GM19023 (cell line): ENCODE measurements at regions not wholly inside any gene's neighbourhood (a gene's known extent, or its start where the extent isn't known, plus 50 kb on each side); places are given as distances from the start of the nearest gene placed in this dataset.

Experiments
- ATAC-seq: cut with Tn5 transposase; IDR thresholded peaks from one replicate; pipeline ENCODE4 v1.9.1; 2021; ENCODE audit warnings: mild to moderate bottlenecking, moderate library complexity; ENCODE audit not compliant: unreplicated experiment

DNA sequence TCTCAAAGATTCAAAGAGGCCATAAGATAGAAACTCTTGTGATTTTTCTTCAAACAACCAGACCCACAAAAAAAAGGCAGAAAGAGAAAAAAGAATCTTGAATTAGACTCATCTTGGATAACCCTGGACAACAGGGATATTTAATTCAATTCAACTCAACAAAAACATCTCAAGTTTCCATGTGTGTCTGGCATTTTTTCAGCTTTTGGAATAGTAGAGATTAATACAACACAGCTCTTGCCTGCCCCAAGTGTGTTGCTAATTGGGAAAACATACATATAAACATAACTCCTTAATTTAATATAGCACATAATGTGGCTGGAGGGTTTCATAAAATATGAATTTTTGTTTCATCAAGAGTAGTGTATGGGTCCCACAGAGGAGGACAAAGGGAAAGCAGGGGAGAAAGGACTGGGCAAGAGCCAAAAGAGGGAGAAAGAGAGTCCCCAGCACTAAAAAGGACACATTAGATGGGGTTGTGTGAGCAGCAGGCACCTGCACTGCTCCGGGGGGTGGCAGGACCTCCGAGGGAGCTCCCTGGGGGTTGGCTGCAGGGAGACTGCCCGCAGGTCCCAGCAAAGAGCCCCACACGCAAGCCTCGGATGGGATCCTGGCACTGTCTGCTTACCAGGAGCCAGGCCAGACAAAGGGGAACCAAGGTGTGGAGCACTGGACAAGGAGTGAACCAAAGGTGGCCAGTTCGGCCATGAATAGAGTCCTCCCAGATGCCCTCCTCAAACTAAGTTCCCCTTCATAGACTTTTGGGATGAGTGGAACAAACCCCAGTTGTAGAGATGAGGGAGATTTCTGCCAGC, 65.6 kb upstream of the TMEM72 start:
- ATAC-seq, result no peak

DNA sequence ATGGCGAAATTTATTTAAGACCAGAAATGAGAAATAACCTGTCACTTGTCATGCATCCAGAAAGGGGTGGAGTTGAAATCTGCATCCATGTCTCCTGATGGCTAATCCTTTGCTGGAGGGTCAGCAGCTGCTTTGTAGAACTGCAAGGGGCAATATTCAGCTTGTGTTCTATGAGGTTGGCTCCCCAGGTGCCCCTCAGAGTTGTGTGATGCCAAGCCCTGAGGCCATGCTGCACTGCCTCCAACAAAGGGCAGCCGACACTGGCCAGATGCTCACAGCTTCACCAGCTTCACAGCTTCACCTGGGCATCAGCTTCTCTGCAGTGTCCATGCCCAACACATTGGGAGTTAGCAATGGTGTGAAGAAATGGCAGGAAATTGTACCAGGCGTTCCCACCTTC, 64.0 kb upstream of the TMEM72 start:
- no peak for ATAC-seq

DNA sequence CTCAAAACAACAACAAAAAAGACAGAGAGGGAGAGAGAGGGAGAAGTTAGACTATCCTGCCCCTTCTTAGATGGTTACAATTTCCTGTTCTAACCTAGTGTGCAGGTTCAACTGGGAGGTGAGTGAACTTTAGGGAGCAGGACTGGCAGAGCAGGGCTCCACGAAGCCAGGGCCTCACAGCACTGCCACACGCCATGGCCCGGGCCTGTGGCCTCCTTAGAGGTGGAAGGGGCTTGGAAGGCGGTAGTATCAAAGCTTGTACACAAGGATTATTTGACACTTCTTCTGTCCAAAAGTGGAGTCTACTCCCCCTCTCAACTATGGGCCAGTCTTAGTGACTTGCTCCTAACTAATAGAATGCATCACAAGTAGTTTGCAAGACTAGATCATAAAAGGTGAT, 62.9 kb upstream of the TMEM72 start:
- no peak for ATAC-seq

DNA sequence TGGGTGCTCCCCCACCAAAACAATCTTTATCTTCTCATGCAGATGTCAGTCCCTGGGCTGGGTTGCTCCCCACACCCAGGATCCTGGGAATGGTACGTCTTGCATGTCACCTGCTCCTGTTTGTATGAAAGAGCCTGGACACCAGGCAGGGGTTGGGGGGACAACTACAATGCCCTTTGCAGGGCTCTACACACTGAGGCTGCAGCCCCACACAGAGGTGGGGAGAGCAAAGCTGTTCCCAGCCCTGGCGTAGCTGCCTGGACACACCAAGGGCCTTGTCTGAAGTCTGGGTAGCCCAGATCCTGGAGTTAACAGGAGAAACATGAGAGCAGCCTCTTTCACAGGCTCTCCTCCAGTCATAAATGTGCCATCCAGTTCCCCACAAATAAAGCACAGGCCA, 61.2 kb upstream of the TMEM72 start:
- ATAC-seq, result no peak

DNA sequence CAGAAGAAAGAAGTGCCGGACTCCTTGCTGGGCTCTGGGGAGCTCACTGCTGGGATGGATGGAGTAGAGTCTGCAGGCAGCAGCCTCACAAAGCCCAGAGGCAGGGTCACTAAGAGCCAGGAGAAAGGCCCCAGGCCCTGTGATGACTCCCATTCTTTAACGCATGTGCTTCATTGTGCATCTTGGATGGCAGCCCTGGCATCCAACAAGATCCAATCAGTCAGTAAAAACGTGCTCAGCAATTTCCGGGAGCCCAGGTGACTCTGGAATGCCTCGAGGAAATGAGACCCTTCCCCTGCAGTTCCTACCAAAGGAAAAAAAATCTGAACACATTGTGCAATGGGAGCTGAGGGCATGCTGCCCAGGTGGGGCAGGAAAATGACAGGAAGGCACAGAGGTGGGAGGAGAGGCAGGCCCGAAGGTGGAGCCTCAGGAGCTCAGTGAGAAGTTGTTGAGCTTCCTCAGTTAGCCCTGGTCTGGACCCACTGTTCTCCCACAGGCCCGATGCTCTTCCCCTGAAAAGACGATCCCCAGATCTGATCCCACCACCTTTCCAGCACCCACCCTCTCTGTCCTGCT, 60.7 kb upstream of the TMEM72 start:
- ATAC-seq, result no peak

DNA sequence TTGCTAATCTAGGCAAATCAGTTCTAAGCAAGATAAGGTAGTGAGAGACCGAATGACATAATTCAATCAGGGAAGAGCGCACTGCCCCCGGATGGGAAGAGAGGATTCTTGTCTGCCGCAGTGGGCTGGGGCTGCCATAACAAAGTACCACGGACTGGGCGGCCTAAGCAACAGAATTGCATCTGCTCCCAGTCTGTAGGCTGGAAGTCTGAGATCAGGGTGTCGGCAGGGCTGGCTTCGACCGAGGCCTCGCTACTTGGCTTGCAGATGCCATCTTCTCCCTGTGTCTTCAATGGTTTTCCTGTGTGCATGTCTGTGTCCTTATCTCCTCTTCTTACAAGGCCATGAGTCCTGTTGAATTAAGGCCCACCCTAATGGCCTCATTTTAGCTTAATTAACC, 59.7 kb upstream of the TMEM72 start:
- no peak for ATAC-seq

DNA sequence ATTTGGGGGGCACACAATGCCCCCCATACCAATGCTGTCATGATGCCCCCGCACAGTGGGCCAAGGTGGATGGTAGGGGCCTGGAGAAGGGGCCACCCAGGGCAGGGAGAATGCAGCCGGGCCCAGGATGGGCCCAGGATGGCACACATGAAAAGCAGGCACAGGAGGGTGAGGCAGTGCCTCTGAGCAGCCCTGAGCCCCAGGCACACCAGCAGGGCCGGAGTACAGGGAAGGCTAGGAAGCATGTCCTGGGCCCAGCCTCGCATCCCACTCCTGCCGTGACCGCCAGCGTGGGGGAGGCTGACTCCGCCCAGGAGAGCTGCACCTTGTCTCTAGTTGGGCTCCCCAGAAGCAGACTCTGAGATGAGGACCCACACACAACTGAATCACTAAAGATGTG, 59.3 kb upstream of the TMEM72 start:
- ATAC-seq, result no peak

DNA sequence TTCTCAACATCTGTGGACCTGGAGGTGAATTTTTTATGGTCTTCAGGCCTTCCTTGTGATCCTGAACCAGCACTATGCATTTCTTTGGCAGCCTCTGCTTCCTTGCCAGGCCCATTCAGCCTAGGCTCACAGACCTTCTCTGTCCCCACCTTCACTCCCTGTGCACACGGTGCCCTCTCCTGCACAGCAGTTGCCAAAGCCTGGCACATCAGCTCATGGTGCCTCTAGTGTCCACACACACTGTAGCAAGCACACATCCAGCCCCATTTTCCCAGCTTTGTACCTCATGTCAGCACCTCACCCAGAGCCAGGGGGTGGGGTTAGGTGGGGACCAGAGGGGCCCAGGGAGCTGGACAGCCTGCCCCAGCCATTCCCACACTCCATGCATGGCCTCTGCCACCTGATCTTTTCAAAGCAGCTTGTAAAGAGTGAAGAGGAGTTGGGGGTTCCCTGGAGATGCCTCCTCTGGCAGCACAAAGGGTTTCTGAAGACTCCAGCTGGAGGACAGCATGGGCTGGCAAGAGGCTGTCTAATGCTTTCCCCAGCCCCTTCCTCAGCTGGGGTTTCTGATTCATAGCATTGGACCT, 57.9 kb upstream of the TMEM72 start:
- no peak for ATAC-seq

DNA sequence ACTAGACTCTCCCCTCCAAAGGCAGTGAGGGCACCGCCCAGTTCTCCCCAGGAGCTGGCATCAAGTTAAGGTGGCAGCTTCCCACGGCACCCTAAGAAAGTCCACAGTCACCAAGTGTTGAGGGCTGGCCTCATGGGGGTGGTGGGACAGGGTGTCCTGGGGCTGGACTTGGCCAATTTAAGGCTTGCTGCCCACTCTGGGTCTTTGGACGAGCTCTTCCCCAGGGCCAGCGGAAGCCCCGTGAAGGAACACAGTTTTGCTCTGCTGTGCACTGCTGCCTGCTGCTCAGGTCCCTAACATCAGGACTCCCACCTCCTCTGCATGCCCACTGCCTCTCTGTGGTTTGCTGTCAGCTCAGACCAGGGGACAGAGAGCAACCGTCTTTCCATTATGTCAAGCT, 57.3 kb upstream of the TMEM72 start:
- ATAC-seq, result no peak

DNA sequence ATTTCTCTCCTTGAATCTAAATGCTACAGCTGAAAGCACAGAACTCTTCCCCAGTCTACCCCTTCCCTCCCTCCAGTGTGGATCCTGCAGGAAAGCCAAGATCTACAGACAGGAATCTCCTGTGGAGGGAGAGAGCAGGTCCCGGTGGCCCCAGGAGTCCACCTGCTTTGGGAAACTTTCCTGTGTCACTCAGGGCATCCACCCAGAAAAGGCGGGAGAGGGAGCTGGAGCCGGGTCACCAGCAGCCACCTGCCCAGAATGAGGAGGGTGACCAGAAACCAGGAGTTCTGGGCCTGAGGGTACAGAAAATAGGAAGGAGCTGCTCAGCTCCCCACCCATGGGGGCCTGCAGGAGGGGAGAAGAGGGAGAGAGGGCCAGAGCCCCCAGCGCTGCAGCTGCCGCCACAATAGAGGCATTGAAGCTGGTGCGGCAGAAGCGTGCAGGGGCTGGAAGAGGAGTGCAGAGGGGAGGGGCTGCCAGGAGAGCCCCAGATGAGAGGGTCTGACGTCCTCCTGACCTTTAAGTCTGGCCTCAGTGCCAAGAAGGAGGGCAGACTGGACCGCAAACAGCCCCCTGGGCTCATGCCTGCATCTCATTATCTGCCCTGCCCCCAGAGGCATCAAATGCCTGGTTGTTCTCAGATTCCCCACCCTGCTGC, 56.3 kb upstream of the TMEM72 start:
- no peak for ATAC-seq

DNA sequence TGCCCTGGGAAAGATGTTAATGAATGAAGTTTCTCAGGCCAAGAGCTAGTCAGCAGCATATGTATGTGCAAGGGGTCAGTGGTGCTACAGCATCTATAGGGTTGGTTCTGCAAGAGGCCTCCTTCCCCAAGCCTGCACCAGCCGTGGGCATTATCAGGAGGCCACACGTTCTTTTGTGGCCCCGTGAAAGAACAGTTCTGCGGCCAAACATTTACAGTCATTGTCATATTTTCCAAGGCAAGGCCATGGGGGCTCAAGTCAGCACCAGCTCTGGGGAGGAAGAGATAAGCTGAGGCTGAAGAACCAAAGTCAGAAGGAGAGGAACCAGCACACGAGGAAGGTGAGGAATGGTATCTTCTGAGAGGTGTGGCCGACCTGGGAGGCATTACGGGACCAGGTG, 54.4 kb upstream of the TMEM72 start:
- no peak for ATAC-seq

DNA sequence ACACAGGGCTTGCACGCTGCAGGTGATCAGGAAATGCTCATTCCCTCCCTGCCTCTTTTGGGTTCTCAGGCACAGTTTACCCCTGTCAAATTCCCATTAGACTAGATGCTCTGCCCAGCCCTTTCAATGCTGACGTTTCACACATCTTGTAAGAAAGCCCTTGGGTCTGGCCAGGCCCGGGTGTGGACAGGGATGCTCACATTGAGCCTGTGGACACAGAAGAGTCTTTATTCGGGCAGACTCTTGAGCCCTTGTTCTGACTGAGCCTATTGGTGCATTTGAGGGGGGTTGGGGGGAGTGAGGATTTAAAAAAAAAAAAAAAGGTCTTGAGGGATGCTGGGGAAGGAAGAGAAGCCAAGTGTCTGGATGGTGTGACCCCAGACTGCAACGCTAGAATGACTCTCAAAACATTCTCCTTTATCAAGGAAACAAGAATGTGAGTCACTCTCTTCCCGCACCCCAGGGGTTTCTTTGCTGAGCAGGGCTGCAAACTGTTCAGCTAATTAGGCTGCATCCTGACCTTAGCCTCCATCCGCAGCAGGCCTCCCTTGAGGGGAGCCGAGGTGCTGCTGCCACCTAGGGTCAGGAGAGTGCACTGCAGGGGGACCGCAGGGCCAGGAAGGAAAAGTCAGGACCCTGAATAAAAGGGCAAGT, 53.6 kb upstream of the TMEM72 start:
- ATAC-seq, result peak; percentile 65

DNA sequence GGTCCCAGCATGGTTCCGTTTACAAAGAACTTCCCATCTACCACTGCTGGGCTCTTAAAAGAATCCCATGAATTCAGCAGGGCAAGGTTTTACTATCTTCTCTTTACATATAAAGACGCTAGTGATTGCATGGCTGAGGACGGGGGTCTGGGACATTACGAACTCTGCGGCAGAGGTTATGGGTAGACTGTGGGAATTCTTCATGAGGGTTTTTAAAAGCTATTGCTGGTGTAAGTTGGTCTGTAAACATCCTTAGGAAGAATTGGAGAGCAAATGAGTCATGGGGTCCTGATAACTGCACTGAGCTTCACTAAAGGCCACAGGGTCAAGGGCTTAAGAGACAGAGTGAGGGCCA, 53.1 kb upstream of the TMEM72 start:
- ATAC-seq, result no peak

DNA sequence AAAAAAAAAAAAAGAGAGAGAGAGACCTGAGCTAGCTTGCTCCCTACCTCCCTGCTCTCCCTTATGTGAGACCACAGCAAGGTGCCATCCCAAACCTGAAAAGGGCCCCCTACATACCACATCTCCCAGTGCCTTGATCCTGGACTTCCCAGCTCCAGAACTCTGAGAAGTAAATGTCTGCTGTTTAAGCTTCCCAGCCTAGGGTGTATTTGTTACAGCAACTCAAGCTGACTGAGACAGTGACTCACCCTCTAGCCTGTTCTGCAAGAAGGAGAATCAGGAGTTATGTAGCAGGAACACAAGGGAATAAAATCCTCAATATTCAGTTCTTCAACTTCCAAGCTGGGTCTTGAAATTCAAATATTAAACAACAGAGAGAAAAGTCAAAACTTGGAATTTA, 52.1 kb upstream of the TMEM72 start:
- no peak for ATAC-seq

DNA sequence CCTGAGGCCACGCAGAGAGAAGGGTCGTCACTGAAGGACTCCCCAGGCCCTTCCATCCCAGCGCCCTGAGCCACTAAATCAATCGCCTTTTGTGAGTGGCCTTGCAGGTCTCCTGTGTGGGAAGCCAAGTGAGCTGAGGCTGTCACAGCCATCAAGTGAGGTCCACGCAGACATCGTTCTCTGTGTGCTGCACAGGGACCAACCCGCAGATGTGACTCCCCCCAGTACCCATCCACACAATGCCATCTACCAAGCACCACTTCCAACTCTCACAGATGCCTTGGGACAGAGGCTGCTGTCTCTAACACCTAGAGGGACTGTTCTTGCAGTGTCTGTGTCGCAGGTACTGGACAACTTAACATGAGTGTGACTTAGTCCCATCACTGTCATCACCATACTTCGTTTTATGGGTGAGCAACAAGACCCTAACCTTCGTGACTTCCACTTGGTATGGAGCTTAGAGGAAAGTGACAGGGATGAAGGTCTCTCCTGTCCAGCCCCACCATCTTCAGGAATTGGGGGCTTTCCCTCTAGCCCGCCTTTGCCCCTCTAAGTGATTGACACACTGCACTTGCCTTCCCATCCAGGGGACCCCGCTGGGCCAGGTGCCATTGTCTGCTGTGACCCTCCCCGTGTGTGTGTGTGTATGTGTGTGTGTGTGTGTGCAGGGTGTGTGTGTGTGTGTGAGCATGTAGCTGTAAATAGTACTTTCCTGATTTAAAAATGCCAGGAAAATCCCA, 51.4 kb upstream of the TMEM72 start:
- ATAC-seq, result no peak

DNA sequence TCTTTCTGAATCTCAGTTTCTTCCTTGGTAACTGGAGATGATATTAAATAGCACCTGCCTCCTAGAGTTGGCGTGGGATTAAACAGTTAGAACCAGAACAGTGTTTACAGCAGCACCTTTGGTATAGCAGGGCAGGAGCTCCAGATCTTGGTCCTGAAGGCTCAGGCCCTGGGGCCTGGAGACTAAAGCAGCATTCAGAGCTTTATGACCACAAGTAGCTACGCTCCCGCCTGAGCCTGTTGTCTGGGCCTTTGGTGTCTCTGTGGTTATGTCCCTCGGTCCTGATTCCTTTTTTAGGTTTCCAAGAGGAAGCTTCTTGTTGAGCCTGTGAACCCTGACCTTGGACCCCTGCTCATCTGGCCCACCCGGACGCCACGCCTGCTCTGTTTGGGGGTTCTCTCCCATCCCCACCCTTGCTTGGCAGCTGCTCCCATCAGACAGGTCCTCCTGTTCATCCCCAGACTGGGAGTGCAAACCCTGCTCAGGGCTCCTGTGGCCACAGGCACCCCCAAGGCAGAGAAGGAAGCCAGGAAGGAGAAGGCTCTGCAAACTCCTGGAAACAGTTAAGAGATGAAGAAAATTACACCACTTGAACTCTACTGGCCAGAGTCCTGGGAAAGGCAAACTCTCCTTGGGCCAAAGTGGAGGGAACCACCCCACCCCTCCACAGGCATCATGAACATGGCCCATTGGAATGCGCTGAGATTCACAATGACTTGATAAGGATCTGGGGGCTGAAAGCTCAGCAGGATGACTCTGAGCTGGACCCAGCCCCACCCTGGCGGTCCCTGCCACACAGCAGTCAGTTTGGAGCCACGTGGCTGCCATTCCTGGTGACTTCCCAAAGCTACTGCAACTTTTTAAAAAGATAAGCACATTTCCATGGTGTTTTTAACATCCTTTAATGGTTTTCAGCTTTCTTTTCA, 50.1 kb upstream of the TMEM72 start:
- no peak for ATAC-seq
